ENCODE measurements at regions not wholly inside any gene's neighbourhood (a gene's known extent, or its start where the extent isn't known, plus 50 kb on each side); places are given as distances from the start of the nearest gene placed in this dataset.

DNA sequence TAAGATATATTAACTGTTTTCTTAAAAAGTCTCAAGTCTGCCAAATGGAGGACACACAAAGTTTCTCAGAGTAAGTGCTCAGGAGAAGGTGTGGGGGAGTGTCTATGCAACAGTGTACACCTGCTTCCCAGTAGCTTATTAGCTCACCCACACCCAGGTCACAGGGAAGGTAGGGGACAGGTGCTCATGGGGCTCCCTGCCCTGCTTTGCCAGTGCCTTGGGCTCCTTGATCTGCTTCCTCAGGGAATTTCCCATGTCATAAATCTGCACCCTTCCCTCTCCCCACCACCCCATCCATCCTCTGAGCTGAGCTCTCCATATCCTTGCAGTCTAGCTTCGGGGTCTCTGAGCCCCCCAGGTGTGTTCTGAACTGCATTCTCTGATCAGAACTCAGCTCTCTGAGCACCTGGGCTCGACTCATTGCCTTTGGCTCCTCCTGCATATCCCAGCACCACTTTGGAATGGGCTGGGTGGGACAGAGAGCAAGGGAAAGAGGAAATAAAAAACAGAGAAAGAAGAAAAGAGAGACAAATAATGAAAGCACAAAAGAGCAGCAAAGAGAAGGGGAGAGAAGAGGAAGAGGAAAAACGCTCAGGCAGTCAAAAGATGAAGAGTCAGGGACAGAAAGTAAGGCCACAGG is 87.0 kb upstream of the ATP1B1 start:
- intact Hi-C loops (cut with micrococcal nuclease), result no loop called here
- peaks cover 5% of the 10 kb centered on the region for H3K4me1 Mint-ChIP-seq (ENCODE audit: low read depth)
- H3K4me3 Mint-ChIP-seq, result no peak overlapping the region
- peaks cover 4% of the 10 kb centered on the region for H3K27me3 Mint-ChIP-seq (ENCODE audit: low read depth)
- DNase-seq, result no peak
- no peaks in the 10 kb centered on the region for H3K9me3 Mint-ChIP-seq
- H3K36me3 Mint-ChIP-seq (ENCODE audit: low read depth), result no peaks in the 10 kb centered on the region
- CTCF ChIA-PET, result no interaction called here
- H3K27ac Mint-ChIP-seq, result no peak overlapping the region

DNA sequence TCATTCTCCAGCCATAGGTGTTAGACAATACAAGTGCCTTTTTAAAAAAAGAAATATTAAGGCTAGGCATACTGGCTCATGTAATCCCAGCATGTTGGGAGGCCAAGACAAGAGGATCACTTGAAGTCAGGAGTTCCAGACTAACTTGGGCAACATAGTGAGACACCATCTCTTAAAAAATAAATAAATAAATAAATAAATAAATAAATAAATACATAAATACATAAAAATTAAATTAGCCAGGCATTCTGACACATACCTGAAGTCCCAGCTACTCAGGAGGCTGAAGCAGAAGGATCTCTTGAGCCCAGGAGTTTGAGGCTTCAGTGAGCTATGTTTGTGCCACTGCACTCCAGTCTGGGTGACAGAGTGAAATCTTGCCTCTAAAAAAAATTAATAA is 85.8 kb upstream of the ATP1B1 start:
- no peak overlapping the region for H3K4me3 Mint-ChIP-seq
- H3K9me3 Mint-ChIP-seq, result no peaks in the 10 kb centered on the region
- peaks cover 4% of the 10 kb centered on the region for H3K27me3 Mint-ChIP-seq (ENCODE audit: low read depth)
- CTCF ChIA-PET, result no interaction called here
- no peak for DNase-seq
- H3K27ac Mint-ChIP-seq, result no peak overlapping the region
- H3K36me3 Mint-ChIP-seq (ENCODE audit: low read depth), result no peaks in the 10 kb centered on the region
- peaks cover 5% of the 10 kb centered on the region for H3K4me1 Mint-ChIP-seq (ENCODE audit: low read depth)
- intact Hi-C loops (cut with micrococcal nuclease), result no loop called here

DNA sequence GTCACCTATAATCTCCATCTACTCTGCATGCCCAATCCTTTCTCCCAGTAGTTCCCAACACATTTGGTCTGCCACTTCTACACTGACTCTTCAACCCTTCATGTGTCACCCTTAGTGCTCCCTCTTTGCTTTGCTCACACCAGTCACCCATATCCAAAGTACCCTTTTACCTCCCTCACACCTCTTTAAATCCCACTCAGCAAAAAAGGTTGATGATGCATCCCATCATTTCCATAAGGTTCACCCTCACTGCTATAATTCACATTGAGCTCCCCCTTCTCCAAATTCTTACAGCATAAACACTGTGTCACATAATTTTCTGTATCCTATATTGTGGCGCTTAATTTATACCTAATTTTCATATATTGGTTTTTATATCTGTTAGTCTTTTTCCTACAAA is 83.8 kb upstream of the ATP1B1 start:
- no peaks in the 10 kb centered on the region for H3K9me3 Mint-ChIP-seq
- H3K27me3 Mint-ChIP-seq (ENCODE audit: low read depth), result peaks cover 4% of the 10 kb centered on the region
- H3K4me3 Mint-ChIP-seq, result no peak overlapping the region
- H3K27ac Mint-ChIP-seq, result no peak overlapping the region
- H3K4me1 Mint-ChIP-seq (ENCODE audit: low read depth), result peaks cover 5% of the 10 kb centered on the region
- CTCF ChIA-PET, result no interaction called here
- intact Hi-C loops (cut with micrococcal nuclease), result no loop called here
- no peak for DNase-seq
- H3K36me3 Mint-ChIP-seq (ENCODE audit: low read depth), result no peaks in the 10 kb centered on the region

- CTCF ChIA-PET, result no interaction called here
Observed at GRCh38 chr1:169024255-169024654, 82.2 kb upstream of the ATP1B1 start.

DNA sequence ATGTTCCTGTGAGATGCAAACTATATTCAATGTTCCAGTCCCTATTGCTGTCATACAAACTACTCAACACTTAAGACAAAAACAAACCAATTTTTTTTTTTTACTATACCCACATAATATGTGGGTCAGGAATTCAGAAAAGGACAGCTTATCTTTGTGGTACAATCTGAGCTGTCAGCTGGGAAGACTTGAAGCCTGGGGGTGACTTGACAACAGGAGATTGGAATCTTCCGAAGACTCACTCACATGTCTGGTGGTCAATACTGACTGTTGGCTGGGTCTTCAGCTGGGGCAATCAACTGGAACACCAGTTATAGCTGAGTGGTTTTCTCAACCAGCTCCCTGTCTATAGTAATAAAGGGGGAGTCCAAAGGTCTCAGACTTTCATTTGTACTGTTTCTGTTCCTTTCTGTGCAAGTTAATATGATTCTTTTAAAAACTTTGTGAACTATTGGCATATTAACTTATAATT is 81.7 kb upstream of the ATP1B1 start:
- Mint-ChIP-seq H3K4me1 (ENCODE audit: low read depth) (no peaks in the 10 kb centered on the region), H3K36me3 (ENCODE audit: low read depth) (no peaks in the 10 kb centered on the region), H3K9me3 (no peaks in the 10 kb centered on the region), H3K27ac (no peak overlapping the region), H3K4me3 (no peak overlapping the region), H3K27me3 (ENCODE audit: low read depth) (peaks cover 4% of the 10 kb centered on the region)
- DNase-seq, result no peak
- CTCF ChIA-PET, result no interaction called here
- intact Hi-C loops (cut with micrococcal nuclease), result no loop called here

More at GRCh38 chr1:169024255-169024654, 82.2 kb upstream of the ATP1B1 start:
- Mint-ChIP-seq H3K4me3 (no peak overlapping the region), H3K27ac (no peak overlapping the region), H3K36me3 (ENCODE audit: low read depth) (no peaks in the 10 kb centered on the region), H3K4me1 (ENCODE audit: low read depth) (no peaks in the 10 kb centered on the region), H3K27me3 (ENCODE audit: low read depth) (peaks cover 4% of the 10 kb centered on the region), H3K9me3 (no peaks in the 10 kb centered on the region)
- DNase-seq, result no peak
- intact Hi-C loops (cut with micrococcal nuclease), result no loop called here

DNA sequence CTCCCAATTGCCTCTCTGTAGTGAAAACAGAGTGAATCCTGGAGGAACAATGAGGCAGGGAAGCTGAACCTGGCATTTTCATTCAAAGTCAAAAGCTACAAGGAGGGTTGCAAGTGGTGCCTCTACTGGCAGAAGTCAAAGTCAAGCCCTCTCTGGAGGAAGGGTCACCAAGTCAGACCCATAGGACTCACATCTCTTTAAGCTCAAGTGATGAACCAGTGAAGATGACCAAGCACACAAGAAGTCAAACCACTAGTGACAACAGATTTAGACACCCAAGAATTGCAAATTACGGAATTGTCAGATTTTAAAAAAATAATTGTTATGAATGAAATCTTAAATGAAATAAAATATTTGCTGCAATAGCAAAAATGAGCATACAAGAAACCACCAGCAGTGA is 81.1 kb upstream of the ATP1B1 start:
- CTCF ChIA-PET, result no interaction called here
- Mint-ChIP-seq H3K27ac (no peak overlapping the region), H3K36me3 (ENCODE audit: low read depth) (no peaks in the 10 kb centered on the region), H3K27me3 (ENCODE audit: low read depth) (peaks cover 4% of the 10 kb centered on the region), H3K4me1 (ENCODE audit: low read depth) (no peaks in the 10 kb centered on the region), H3K4me3 (no peak overlapping the region), H3K9me3 (no peaks in the 10 kb centered on the region)
- DNase-seq, result no peak
- intact Hi-C loops (cut with micrococcal nuclease), result no loop called here

DNA sequence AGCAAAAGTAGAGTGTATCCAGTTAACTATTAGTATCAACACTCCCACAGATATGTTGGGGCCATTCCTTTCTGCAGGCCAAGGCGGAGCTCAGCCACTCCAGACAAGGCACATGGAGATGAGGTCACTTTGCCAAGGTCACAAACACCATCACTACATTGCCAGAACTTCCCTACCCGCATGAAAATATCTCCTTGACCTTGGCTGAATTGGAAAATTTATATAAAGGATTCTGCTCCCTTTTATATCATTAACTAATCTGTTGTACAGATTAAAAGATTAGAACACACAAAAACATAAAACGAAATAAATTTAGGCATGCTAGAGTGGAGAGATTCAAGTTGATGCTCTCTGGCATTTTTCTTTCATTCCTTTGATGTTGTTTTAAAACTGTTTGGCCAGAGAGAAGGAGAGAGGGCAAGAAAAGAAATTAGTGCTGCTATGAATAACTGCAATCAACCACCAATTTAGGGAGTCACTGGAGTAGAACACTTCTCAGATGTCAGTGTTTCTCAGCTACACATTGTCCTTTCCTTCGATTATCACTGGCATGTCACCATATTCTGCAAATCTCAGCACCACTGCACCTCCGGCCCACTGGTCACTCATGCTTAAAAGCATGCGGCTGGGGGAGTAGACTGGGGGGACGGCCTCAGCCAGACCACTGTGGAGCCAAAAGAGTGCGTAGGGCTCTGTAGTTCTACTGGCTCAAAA is 78.7 kb upstream of the ATP1B1 start:
- intact Hi-C loops (cut with micrococcal nuclease), result no loop called here
- no peak for DNase-seq
- Mint-ChIP-seq H3K36me3 (ENCODE audit: low read depth) (no peaks in the 10 kb centered on the region), H3K27ac (no peak overlapping the region), H3K27me3 (ENCODE audit: low read depth) (peaks cover 4% of the 10 kb centered on the region), H3K4me3 (no peak overlapping the region), H3K9me3 (no peaks in the 10 kb centered on the region), H3K4me1 (ENCODE audit: low read depth) (no peaks in the 10 kb centered on the region)
- CTCF ChIA-PET, result no interaction called here

DNA sequence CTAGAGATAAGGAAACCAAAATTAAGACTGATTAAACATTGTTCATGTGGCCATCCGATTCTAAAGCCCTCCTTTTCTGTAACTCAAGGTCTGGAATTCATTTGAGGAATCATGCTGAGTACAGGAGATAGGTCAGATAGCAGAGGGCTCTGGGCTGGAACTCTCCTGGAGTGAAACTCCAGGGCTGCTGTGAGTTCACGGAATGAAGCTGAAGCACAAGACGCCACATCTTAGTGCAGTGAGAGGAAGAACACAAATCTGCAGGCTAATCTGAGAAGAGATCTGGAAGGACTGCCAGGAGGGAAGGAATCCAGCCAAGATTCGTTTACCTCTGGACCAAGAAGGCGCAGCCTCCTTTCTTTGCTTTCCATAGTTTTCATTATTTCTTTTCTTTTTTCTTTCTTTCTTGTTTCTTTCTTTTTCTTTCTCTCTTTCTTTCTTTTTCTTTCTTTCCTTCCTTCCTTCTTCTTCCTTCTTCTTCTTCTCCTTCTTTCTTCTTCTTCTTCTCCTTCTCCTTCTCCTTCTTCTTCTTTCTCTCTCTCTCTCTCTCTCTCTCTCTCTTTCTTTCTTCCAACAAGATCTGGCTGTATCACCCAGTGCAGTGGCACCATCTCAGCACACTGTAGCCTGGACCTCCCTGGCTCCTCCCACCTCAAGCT is 74.8 kb upstream of the ATP1B1 start:
- CTCF ChIA-PET, result no interaction called here

GRCh38 chr1:169041366-169041765 is 65.1 kb upstream of the ATP1B1 start:
- Mint-ChIP-seq H3K4me1 (ENCODE audit: low read depth) (peaks cover 34% of the 10 kb centered on the region), H3K36me3 (ENCODE audit: low read depth) (no peaks in the 10 kb centered on the region), H3K4me3 (no peak overlapping the region), H3K27me3 (ENCODE audit: low read depth) (no peaks in the 10 kb centered on the region), H3K27ac (no peak overlapping the region), H3K9me3 (peaks cover 8% of the 10 kb centered on the region)
- DNase-seq, result no peak
- CTCF ChIA-PET, result no interaction called here
- intact Hi-C loops (cut with micrococcal nuclease), result loop anchor here (5.0 kb wide), 1 partner anchor 756 kb away; a partner anchor contains a TSS

More for the DNA sequence above, 74.8 kb upstream of the ATP1B1 start:
- DNase-seq, result no peak
- H3K27me3 Mint-ChIP-seq (ENCODE audit: low read depth), result no peaks in the 10 kb centered on the region
- intact Hi-C loops (cut with micrococcal nuclease), result no loop called here
- H3K36me3 Mint-ChIP-seq (ENCODE audit: low read depth), result no peaks in the 10 kb centered on the region
- no peak overlapping the region for H3K4me3 Mint-ChIP-seq
- no peak overlapping the region for H3K27ac Mint-ChIP-seq
- no peaks in the 10 kb centered on the region for H3K4me1 Mint-ChIP-seq (ENCODE audit: low read depth)
- peaks cover 6% of the 10 kb centered on the region for H3K9me3 Mint-ChIP-seq

GRCh38 chr1:169042377-169042776 is 64.1 kb upstream of the ATP1B1 start:
- H3K27me3 Mint-ChIP-seq (ENCODE audit: low read depth), result no peaks in the 10 kb centered on the region
- peaks cover 1% of the 10 kb centered on the region for H3K9me3 Mint-ChIP-seq
- no peak overlapping the region for H3K4me3 Mint-ChIP-seq
- intact Hi-C loops (cut with micrococcal nuclease), result loop anchor here (5.0 kb wide), 1 partner anchor 755 kb away; a partner anchor contains a TSS
- CTCF ChIA-PET, result no interaction called here
- DNase-seq, result no peak
- H3K4me1 Mint-ChIP-seq (ENCODE audit: low read depth), result peaks cover 44% of the 10 kb centered on the region
- no peak overlapping the region for H3K27ac Mint-ChIP-seq
- no peaks in the 10 kb centered on the region for H3K36me3 Mint-ChIP-seq (ENCODE audit: low read depth)

- Mint-ChIP-seq H3K36me3 (ENCODE audit: low read depth) (no peaks in the 10 kb centered on the region), H3K9me3 (no peaks in the 10 kb centered on the region), H3K4me1 (ENCODE audit: low read depth) (peaks cover 59% of the 10 kb centered on the region), H3K4me3 (no peak overlapping the region), H3K27me3 (ENCODE audit: low read depth) (no peaks in the 10 kb centered on the region), H3K27ac (peak overlapping the region; percentile 6)
- DNase-seq, result no peak
- CTCF ChIA-PET, result interaction anchor here (0.9 kb wide), 1 partner anchor 64 kb away, joined by 3 read pairs; no protein-coding TSS in a partner anchor
- intact Hi-C loops (cut with micrococcal nuclease), result loop anchor here (1.0 to 5.0 kb wide), 2 partner anchors 53 to 753 kb away; a partner anchor contains a TSS
Observed at GRCh38 chr1:169043823-169044222, 62.7 kb upstream of the ATP1B1 start.

DNA sequence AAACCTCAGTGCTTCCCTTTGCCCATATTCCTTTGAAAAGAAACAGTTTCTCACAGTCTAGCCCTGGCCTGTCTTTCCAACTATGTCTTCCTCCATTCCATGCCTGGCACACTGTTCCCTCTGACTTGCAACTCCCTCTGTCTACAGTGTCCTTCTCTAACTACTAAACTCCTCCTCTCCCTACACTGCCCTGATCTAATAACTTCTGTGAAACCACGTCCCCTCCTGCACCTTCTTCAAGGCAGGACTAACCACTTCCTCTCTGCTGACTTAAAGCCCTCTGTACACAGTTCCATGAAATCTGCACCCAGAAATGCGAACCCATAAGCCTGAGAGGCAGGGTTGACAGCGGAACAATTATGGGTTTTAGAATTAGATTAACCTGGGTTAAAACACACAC is 62.2 kb upstream of the ATP1B1 start:
- CTCF ChIA-PET, result interaction anchor here (0.9 kb wide), 1 partner anchor 63 kb away, joined by 3 read pairs; no protein-coding TSS in a partner anchor
- H3K4me3 Mint-ChIP-seq, result no peak overlapping the region
- H3K27ac Mint-ChIP-seq, result peak overlapping the region; percentile 66
- no peaks in the 10 kb centered on the region for H3K27me3 Mint-ChIP-seq (ENCODE audit: low read depth)
- H3K36me3 Mint-ChIP-seq (ENCODE audit: low read depth), result no peaks in the 10 kb centered on the region
- H3K4me1 Mint-ChIP-seq (ENCODE audit: low read depth), result peaks cover 63% of the 10 kb centered on the region
- H3K9me3 Mint-ChIP-seq, result no peaks in the 10 kb centered on the region
- intact Hi-C loops (cut with micrococcal nuclease), result loop anchor here (1.0 to 5.0 kb wide), 2 partner anchors 53 to 753 kb away; a partner anchor contains a TSS
- DNase-seq, result peak; percentile 68

Measured in activated naive CD4-positive, alpha-beta T cell treated with anti-CD3 and anti-CD28 coated beads for 36 hours (primary cell).